HFF-Myc (cell line): ENCODE measurements at regions not wholly inside any gene's neighbourhood (a gene's known extent, or its start where the extent isn't known, plus 50 kb on each side); places are given as distances from the start of the nearest gene placed in this dataset.
A peak's percentile ranks its signal among the peaks of the same experiment; 100 is the strongest.
"Not testable (repeated sequence)": the region's sequence is repeated elsewhere in the genome, so short reads cannot be mapped to it uniquely, and the experiment has no call there.

Source experiments
- DNase-seq: peaks from one replicate; pipeline ENCODE4 v3.0.0-alpha.2; 2011; ENCODE audit warnings: low read depth; ENCODE audit errors: extremely low read depth
- H3K4me3 ChIP-seq: replicated peaks from 2 replicates; pipeline ENCODE4 v1.5.1; 2011; ENCODE audit warnings: low read depth, mild to moderate bottlenecking, control low read depth, low read length
- CTCF ChIP-seq: IDR thresholded peaks from 2 replicates; pipeline ENCODE4 v1.5.1; 2012; ENCODE audit warnings: mild to moderate bottlenecking, low read depth, low read length, control low read depth; ENCODE audit errors: missing control alignments

- no peak overlapping the region for H3K4me3 ChIP-seq
- TF ChIP-seq CTCF = no peak
- DNase-seq = no peak
These were observed 66.5 kb upstream of the LRPAP1 start for GRCh38 chr4:3598695-3599227.

GRCh38 chr4:3597896-3598505 lies 65.8 kb upstream of the LRPAP1 start:
- not testable (repeated sequence) for H3K4me3 ChIP-seq, DNase-seq

- not testable (repeated sequence) for H3K4me3 ChIP-seq
These were observed 64.9 kb upstream of the LRPAP1 start for GRCh38 chr4:3596957-3597733.

GRCh38 chr4:3595627-3596291 lies 63.5 kb upstream of the LRPAP1 start:
- H3K4me3 ChIP-seq, DNase-seq: not testable (repeated sequence)

More at GRCh38 chr4:3596957-3597733, 64.9 kb upstream of the LRPAP1 start:
- not testable (repeated sequence) for DNase-seq

- DNase-seq, H3K4me3 ChIP-seq: not testable (repeated sequence)
These were observed 62.5 kb upstream of the LRPAP1 start for GRCh38 chr4:3594751-3595150.

- not testable (repeated sequence) for H3K4me3 ChIP-seq
- DNase-seq = peak; percentile 2
These were observed 58.0 kb upstream of the LRPAP1 start for GRCh38 chr4:3589946-3590924.

- H3K4me3 ChIP-seq, DNase-seq: not testable (repeated sequence)
These were observed 57.2 kb upstream of the LRPAP1 start for GRCh38 chr4:3589379-3589778.

- DNase-seq, H3K4me3 ChIP-seq: not testable (repeated sequence)
These were observed 56.4 kb upstream of the LRPAP1 start for GRCh38 chr4:3588517-3589194.

- DNase-seq, H3K4me3 ChIP-seq: not testable (repeated sequence)
These were observed 54.4 kb upstream of the LRPAP1 start for GRCh38 chr4:3586596-3586995.

- not testable (repeated sequence) for DNase-seq
These were observed 53.3 kb upstream of the LRPAP1 start for GRCh38 chr4:3585567-3585966.

GRCh38 chr4:3582091-3582475 lies 49.9 kb upstream of the LRPAP1 start:
- DNase-seq = no peak
- TF ChIP-seq CTCF = no peak

More at GRCh38 chr4:3585567-3585966, 53.3 kb upstream of the LRPAP1 start:
- not testable (repeated sequence) for H3K4me3 ChIP-seq

More at GRCh38 chr4:3582091-3582475, 49.9 kb upstream of the LRPAP1 start:
- H3K4me3 ChIP-seq = no peak overlapping the region
